Right renal pelvis (tissue), 4 donors: ENCODE measurements at regions not wholly inside any gene's neighbourhood (a gene's known extent, or its start where the extent isn't known, plus 50 kb on each side); places are given as distances from the start of the nearest gene placed in this dataset.
"Not testable (repeated sequence)": the region's sequence is repeated elsewhere in the genome, so short reads cannot be mapped to it uniquely, and the experiment has no call there.

Source experiments
- DNase-seq, 4 donors: peaks; one replicate each; pipeline ENCODE4 v3.0.0-alpha.2; 2013; ENCODE audit warnings: low read depth in 4 of 4, low spot score in 3 of 4, missing footprints in 1 of 4

DNA sequence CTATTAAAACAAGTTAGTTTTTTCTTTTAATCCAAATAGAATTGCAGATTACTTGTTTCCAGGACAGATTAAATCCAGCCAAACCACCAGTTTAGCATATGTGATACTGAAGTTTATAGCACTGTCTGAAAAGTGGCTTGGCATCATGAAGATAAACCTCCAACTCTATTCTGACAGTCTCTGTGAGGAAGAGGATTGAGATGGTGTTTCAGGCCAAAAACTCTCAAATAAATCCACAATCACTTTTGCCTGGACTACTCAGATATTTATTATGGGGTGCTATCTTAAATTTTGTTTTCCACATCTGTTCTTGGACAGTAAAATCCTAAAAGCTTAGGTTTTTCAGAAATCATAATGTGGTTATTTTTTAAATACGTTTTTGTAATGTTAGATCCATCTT is 161.7 kb upstream of the SEMA3C start:
- no peak for DNase-seq

DNA sequence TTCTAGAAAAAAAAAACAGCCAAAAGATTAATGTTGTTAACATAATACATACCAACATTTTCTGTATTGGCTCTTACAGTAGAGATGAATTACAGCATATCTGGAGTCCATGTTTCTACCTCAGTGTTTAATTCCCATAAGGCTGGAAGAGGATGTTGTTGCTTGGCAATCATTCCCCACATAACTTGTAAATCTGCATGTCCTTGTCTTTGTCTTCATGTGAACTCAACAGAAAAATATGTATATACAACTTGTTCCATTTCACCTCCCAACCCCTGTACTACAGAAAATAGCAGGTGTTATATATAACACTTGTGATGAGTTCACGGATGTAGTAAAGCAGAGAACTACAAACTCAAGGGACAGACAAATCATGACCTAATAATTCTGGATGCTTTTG is 160.9 kb upstream of the SEMA3C start:
- no peak for DNase-seq

GRCh38 chr7:81075150-81075549 is 156.3 kb upstream of the SEMA3C start:
- DNase-seq, result no peak

GRCh38 chr7:81074406-81074805 is 155.6 kb upstream of the SEMA3C start:
- no peak for DNase-seq

- no peak for DNase-seq
Observed at GRCh38 chr7:81073931-81074251, 155.0 kb upstream of the SEMA3C start.

- DNase-seq, result no peak
Observed at GRCh38 chr7:81070956-81071355, 152.1 kb upstream of the SEMA3C start.

GRCh38 chr7:81066797-81067196 is 147.9 kb upstream of the SEMA3C start:
- no peak for DNase-seq

DNA sequence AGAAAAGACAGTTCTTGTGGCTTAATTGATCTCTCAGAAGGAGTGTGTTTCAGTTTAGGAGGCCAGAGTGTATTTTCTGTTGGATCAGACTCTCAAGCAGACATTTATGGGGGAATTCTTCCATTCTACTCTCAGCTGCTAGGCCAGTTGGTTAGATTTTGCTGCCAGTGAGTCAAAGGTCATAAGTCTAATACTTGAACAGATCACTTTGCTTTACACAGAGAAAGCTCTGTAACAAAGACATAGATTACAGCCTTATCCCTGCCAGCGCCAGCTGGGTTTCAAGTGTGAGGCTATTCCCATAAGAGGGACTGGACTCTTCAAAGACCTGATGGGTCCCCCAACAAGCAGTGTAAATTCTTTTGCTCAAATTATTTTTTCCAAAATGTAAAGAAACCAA is 145.6 kb upstream of the SEMA3C start:
- no peak for DNase-seq

- no peak for DNase-seq
Observed at GRCh38 chr7:81062755-81063154, 143.9 kb upstream of the SEMA3C start.

- not testable (repeated sequence) for DNase-seq
Observed at GRCh38 chr7:81057469-81057868, 138.6 kb upstream of the SEMA3C start.

GRCh38 chr7:81053623-81054022 is 134.8 kb upstream of the SEMA3C start:
- DNase-seq, result no peak

DNA sequence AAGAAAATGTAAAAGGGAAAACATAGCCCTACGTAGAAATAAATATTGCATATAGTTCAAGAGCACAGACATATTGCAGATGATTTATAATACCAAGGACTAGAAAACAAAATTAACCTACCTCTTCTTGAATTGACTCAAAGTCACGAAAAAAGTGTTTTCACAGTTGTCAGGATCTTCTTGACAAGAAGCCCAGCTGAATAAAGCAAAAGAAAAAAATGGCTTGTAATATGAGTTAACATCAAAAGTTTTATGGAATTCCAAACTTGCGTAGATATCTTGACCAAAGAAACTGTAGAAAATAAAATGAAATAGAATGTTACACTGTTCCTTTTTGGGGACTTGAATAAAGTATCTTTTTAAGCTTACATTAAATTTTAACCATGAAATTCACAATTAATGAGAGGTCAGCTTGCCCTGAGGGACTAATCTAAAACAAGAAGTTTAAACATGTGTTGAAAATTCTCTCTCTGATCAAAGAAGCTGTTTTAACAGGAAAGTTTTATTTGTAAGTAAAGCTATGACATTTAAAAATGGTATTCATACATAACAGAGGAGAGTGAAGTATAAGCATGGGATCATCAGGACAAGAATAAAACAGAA is 133.1 kb upstream of the SEMA3C start:
- DNase-seq, result no peak

- no peak for DNase-seq
Observed at GRCh38 chr7:81045491-81046030, 126.7 kb upstream of the SEMA3C start.

DNA sequence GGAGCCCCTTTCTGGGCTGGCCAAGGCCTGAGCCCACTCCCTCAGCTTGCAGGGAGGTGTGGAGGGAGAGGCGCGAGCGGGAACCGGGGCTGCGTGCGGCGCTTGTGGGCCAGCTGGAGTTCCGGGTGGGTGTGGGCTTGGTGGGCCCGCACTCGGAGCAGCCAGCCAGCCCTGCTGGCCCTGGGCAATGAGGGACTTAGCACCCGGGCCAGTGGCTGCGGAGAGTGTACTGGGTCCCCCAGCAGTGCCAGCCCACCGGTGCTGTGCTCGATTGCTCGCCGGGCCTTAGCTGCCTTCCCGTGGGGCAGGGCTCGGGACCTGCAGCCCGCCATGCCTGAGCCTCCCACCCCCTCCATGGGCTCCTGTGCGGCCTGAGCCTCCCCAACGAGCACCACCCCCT is 123.8 kb upstream of the SEMA3C start:
- DNase-seq, result not testable (repeated sequence)

- DNase-seq, result no peak
Observed at GRCh38 chr7:81040496-81040895, 121.6 kb upstream of the SEMA3C start.

GRCh38 chr7:81036871-81037270 is 118.0 kb upstream of the SEMA3C start:
- DNase-seq, result no peak

GRCh38 chr7:81036057-81036456 is 117.2 kb upstream of the SEMA3C start:
- no peak for DNase-seq

DNA sequence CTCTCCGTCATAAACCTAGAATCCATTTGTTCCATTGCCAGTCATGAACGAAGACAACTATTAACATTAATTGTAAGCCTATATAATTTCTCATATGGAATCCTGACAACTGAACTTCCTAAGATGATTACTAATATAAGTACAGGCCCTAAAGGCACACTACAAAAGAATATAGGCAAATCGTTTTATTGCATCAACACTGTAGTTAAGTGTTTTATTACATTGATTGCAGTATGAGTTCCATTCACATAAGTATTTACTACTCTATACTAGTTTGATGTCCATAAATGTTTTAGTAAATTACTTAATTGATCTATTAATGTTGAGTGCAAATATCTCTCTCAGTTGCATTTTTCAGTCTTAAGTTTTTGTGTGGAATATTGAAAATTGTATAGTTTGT is 113.1 kb upstream of the SEMA3C start:
- no peak for DNase-seq

- DNase-seq, result no peak
Observed at GRCh38 chr7:81031243-81031642, 112.4 kb upstream of the SEMA3C start.

- DNase-seq, result no peak
Observed at GRCh38 chr7:81030472-81030871, 111.6 kb upstream of the SEMA3C start.

GRCh38 chr7:81029511-81029910 is 110.7 kb upstream of the SEMA3C start:
- DNase-seq, result no peak

GRCh38 chr7:81025360-81025759 is 106.5 kb upstream of the SEMA3C start:
- DNase-seq, result no peak

DNA sequence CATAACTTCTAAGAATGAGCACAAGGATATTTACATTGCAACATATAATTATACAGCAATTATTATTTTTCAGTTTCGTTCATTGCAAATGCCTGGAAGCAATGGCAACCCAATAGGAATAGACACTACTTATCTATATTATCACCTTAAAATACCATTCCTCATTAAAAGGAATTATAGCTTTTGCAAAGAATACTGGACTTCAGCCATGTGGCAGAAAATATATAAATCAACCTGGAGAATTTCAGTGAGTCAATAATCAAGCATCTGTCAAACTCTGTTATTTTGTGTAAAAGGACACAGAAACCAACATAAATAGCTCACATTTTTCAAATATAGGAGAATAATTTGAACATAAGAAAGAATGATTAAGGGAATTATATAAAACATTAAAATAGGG is 96.1 kb upstream of the SEMA3C start:
- no peak for DNase-seq
